ENCODE measurements at regions not wholly inside any gene's neighbourhood (a gene's known extent, or its start where the extent isn't known, plus 50 kb on each side); places are given as distances from the start of the nearest gene placed in this dataset.

DNA sequence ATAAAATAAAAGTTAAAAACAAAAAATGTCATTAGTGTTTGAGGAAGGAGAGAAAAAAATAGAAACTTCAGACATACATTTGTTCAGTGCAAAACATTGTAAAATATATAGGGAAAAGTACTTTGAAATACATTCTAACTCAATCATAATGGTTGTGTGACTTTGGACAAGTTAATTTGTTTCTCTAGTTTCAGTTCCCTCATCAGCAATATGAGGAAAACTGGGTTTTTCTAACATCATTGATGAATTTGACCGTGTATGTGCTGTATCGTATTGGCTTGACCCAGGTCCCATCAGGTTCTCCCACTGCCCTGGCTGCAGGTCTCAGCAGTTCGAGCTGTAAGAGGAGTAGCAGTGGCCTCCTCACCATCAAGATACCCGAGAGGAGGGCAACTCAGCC is 173.9 kb upstream of the ATF7IP start:
- Histone ChIP-seq H3K9me3 (ENCODE audit: low read length) (no peaks in the 10 kb centered on the region), H3K27me3 (ENCODE audit: low read length) (no peaks in the 10 kb centered on the region), H4K20me1 (ENCODE audit: low read length) (no peaks in the 10 kb centered on the region), H3K4me2 (ENCODE audit: low read length) (no peak overlapping the region), H3K27ac (ENCODE audit: low read length) (no peak overlapping the region), H3F3A (ENCODE audit: low read length, unreplicated experiment) (no peaks in the 10 kb centered on the region), H3K4me3 (ENCODE audit: low read length) (no peak overlapping the region), H3K36me3 (ENCODE audit: low read depth, low read length) (no peaks in the 10 kb centered on the region), H2AFZ (ENCODE audit: low read length) (no peak overlapping the region), H3K9ac (ENCODE audit: low read length) (no peak overlapping the region), H3K79me2 (ENCODE audit: low read length) (no peaks in the 10 kb centered on the region), H3K4me1 (ENCODE audit: insufficient read depth, low read length) (no peaks in the 10 kb centered on the region), H3K9me2 (replicated peaks; ENCODE audit: low read length) (no peaks in the 10 kb centered on the region)
- DNase-seq (no peak), ATAC-seq (no peak)
- BruUV-seq (replicated peaks) = no TSS peak
- ChIA-PET POLR2A (ENCODE audit: unreplicated experiment) (no interaction called here), CTCF (no interaction called here)
- TF ChIP-seq EZH2 (IDR thresholded peaks at IDR 0.05; ENCODE audit: low read length, unreplicated experiment) (no peak), CTCF (conservative IDR thresholded peaks at IDR 0.05; ENCODE audit: low read depth, low read length) (no peak), EZH2phosphoT487 (IDR thresholded peaks at IDR 0.05; ENCODE audit: borderline replicate concordance, low read length) (no peak)
- intact Hi-C loops (cut with micrococcal nuclease) = no loop called here

DNA sequence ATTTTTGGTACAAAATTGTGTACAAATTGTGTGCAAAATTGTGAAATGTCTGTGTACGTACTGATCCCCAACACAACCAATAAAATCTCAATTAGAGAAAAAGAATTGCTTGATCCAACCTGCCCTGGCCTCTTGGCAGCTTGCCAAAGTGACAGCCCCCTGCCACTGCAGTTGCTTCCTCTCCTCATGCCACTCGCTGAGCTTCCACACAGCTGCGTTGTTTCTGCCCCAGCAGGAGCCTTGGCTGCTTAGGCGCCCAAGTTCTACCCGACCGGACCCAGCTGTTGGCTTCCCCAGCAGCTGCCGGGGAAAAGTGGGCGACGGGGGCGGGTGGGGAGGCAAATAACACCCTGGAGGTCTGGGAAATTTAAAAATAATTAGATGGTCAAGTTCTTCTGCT is 171.8 kb upstream of the ATF7IP start:
- no peaks in the 10 kb centered on the region for H3F3A ChIP-seq (ENCODE audit: low read length, unreplicated experiment)
- BruUV-seq (replicated peaks) = no TSS peak
- H4K20me1 ChIP-seq (ENCODE audit: low read length) = no peaks in the 10 kb centered on the region
- intact Hi-C loops (cut with micrococcal nuclease) = no loop called here
- no peak overlapping the region for H3K27ac ChIP-seq (ENCODE audit: low read length)
- TF ChIP-seq CTCF (conservative IDR thresholded peaks at IDR 0.05; ENCODE audit: low read depth, low read length) (no peak), EZH2phosphoT487 (IDR thresholded peaks at IDR 0.05; ENCODE audit: borderline replicate concordance, low read length) (no peak), EZH2 (IDR thresholded peaks at IDR 0.05; ENCODE audit: low read length, unreplicated experiment) (no peak)
- ChIA-PET CTCF (no interaction called here), POLR2A (ENCODE audit: unreplicated experiment) (no interaction called here)
- no peak for DNase-seq
- H3K4me3 ChIP-seq (ENCODE audit: low read length) = no peak overlapping the region
- no peak overlapping the region for H3K4me2 ChIP-seq (ENCODE audit: low read length)
- no peaks in the 10 kb centered on the region for H3K36me3 ChIP-seq (ENCODE audit: low read depth, low read length)
- H3K9ac ChIP-seq (ENCODE audit: low read length) = no peak overlapping the region
- H3K9me3 ChIP-seq (ENCODE audit: low read length) = no peaks in the 10 kb centered on the region
- no peaks in the 10 kb centered on the region for H3K4me1 ChIP-seq (ENCODE audit: insufficient read depth, low read length)
- no peaks in the 10 kb centered on the region for H3K79me2 ChIP-seq (ENCODE audit: low read length)
- H3K9me2 ChIP-seq (replicated peaks; ENCODE audit: low read length) = no peaks in the 10 kb centered on the region
- no peak overlapping the region for H2AFZ ChIP-seq (ENCODE audit: low read length)
- H3K27me3 ChIP-seq (ENCODE audit: low read length) = no peaks in the 10 kb centered on the region
- ATAC-seq = no peak

DNA sequence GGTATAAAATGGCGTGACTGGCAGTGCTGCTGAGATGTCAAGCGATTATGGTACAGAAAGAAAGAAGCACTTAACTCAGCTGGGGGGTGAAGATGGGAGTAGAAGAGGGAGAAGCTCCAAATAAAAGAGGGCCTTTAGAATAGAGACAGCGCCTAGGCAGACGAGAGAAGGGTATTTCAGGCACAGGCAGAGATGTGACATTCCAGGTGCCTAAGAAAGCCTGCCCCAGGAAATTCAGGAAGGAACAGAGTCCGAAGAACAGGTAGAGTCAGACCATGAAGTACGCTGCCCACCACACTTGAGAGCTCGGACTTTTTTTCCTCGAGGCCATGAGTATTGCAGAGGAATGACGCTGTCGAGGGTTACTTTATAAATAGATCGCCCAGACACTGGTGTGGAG is 170.9 kb upstream of the ATF7IP start:
- H3K9me2 ChIP-seq (replicated peaks; ENCODE audit: low read length) = no peaks in the 10 kb centered on the region
- ChIA-PET CTCF (no interaction called here), POLR2A (ENCODE audit: unreplicated experiment) (no interaction called here)
- no peaks in the 10 kb centered on the region for H3K9me3 ChIP-seq (ENCODE audit: low read length)
- TF ChIP-seq CTCF (conservative IDR thresholded peaks at IDR 0.05; ENCODE audit: low read depth, low read length) = no peak
- no peak for TF ChIP-seq EZH2phosphoT487 (IDR thresholded peaks at IDR 0.05; ENCODE audit: borderline replicate concordance, low read length)
- no peak for TF ChIP-seq EZH2 (IDR thresholded peaks at IDR 0.05; ENCODE audit: low read length, unreplicated experiment)
- no peaks in the 10 kb centered on the region for H3K4me1 ChIP-seq (ENCODE audit: insufficient read depth, low read length)
- intact Hi-C loops (cut with micrococcal nuclease) = no loop called here
- no peaks in the 10 kb centered on the region for H3K27me3 ChIP-seq (ENCODE audit: low read length)
- H4K20me1 ChIP-seq (ENCODE audit: low read length) = no peaks in the 10 kb centered on the region
- BruUV-seq (replicated peaks) = no TSS peak
- DNase-seq (no peak), ATAC-seq (no peak)
- H3K27ac ChIP-seq (ENCODE audit: low read length) = no peak overlapping the region
- no peak overlapping the region for H3K4me3 ChIP-seq (ENCODE audit: low read length)
- H3F3A ChIP-seq (ENCODE audit: low read length, unreplicated experiment) = no peaks in the 10 kb centered on the region
- no peak overlapping the region for H3K4me2 ChIP-seq (ENCODE audit: low read length)
- H3K79me2 ChIP-seq (ENCODE audit: low read length) = no peaks in the 10 kb centered on the region
- H3K36me3 ChIP-seq (ENCODE audit: low read depth, low read length) = no peaks in the 10 kb centered on the region
- H2AFZ ChIP-seq (ENCODE audit: low read length) = no peak overlapping the region
- no peak overlapping the region for H3K9ac ChIP-seq (ENCODE audit: low read length)
